C4-2B (cell line): ENCODE measurements at regions not wholly inside any gene's neighbourhood (a gene's known extent, or its start where the extent isn't known, plus 50 kb on each side); places are given as distances from the start of the nearest gene placed in this dataset.

Experiments used
- CTCF ChIP-seq: fragments of 450-650 bp; conservative IDR thresholded peaks from 2 replicates; pipeline ENCODE4 v1.5.1; 2017; ENCODE audit warnings: mild to moderate bottlenecking
- ZFX ChIP-seq: fragments of 450-650 bp; IDR thresholded peaks from 2 replicates; pipeline ENCODE4 v1.6.1; 2017

DNA sequence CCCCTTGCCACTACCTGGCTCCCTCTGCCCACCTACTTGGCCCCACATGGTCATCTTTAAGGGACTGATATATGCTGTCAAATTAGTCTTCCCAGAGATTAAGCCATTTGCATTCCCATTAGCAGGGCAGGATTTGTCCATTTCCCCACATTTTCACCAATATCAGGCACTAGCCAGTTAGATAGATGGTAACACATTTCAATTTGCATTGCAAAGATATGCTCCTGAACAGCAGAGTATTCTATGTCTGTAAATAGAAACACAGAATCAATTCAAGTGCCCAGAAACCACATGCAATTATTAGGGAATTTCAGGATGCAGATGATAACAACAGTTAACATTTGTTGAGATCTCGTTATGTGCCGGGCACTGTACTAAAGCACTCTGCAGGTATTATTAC, 92.6 kb upstream of the IL12B start:
- TF ChIP-seq CTCF = no peak
- TF ChIP-seq ZFX = no peak
